HepG2 (cell line): ENCODE measurements at regions not wholly inside any gene's neighbourhood (a gene's known extent, or its start where the extent isn't known, plus 50 kb on each side); places are given as distances from the start of the nearest gene placed in this dataset.

ENCODE experiments used
- small RNA-seq, 3 experiments: library from RNA; depleted of rRNA; stranded (forward); fragments of <200 nt; gene quantifications; one replicate each; pipeline ENCODE3, GENCODE V24; 2012; ENCODE audit warnings: low read depth in 2 of 3, low replicate concordance in 1 of 3; ENCODE audit not compliant: insufficient read length in 3 of 3, insufficient read depth in 2 of 3

Small RNA genes lying in the stretch of these regions (small RNA-seq; reads per million reads assigned to genes)
- gene RF00322 (0 reads per million in 3 experiments), gene RN7SL292P (0 reads per million in 3 experiments), gene ROBO2P1 (0 reads per million in 3 experiments)
